ENCODE measurements at regions not wholly inside any gene's neighbourhood (a gene's known extent, or its start where the extent isn't known, plus 50 kb on each side); places are given as distances from the start of the nearest gene placed in this dataset.

- DNase-seq: no peak
Observed at GRCh38 chr2:120829633-120830025, 94.0 kb downstream of the GLI2 start.

- no peak for DNase-seq
Observed at GRCh38 chr2:120830096-120830830, 94.6 kb downstream of the GLI2 start.

- DNase-seq: no peak
Observed at GRCh38 chr2:120831086-120831485, 95.4 kb downstream of the GLI2 start.

GRCh38 chr2:120831891-120832290, 96.2 kb downstream of the GLI2 start:
- no peak for DNase-seq

- no peak for DNase-seq
Observed at GRCh38 chr2:120832296-120833070, 96.8 kb downstream of the GLI2 start.

- DNase-seq: no peak
Observed at GRCh38 chr2:120833127-120833675, 97.5 kb downstream of the GLI2 start.

- no peak for DNase-seq
Observed at GRCh38 chr2:120834206-120834605, 98.5 kb downstream of the GLI2 start.

- no peak for DNase-seq
Observed at GRCh38 chr2:120836281-120836680, 100.6 kb downstream of the GLI2 start.

- no peak for DNase-seq
Observed at GRCh38 chr2:120840795-120841487, 105.3 kb downstream of the GLI2 start.

GRCh38 chr2:120842456-120843439, 107.1 kb downstream of the GLI2 start:
- DNase-seq: no peak

- DNase-seq: no peak
Observed at GRCh38 chr2:120844070-120844738, 108.5 kb downstream of the GLI2 start.

GRCh38 chr2:120845277-120845676, 109.6 kb downstream of the GLI2 start:
- DNase-seq: no peak

- DNase-seq: no peak
Observed at GRCh38 chr2:120846406-120847095, 110.9 kb downstream of the GLI2 start.

GRCh38 chr2:120847700-120848321, 112.1 kb downstream of the GLI2 start:
- DNase-seq: peak; percentile 95

- DNase-seq: no peak
Observed at GRCh38 chr2:120849278-120849677, 113.6 kb downstream of the GLI2 start.

GRCh38 chr2:120850551-120850950, 114.9 kb downstream of the GLI2 start:
- DNase-seq: no peak

- no peak for DNase-seq
Observed at GRCh38 chr2:120851116-120851773, 115.6 kb downstream of the GLI2 start.

- DNase-seq: no peak
Observed at GRCh38 chr2:120852200-120852815, 116.6 kb downstream of the GLI2 start.

GRCh38 chr2:120853306-120854013, 117.8 kb downstream of the GLI2 start:
- DNase-seq: no peak

Data from NCI-H2171 treated with DMSO at 0.1 percent for 48 hours (cell line).